DMS153 (cell line): ENCODE measurements at regions not wholly inside any gene's neighbourhood (a gene's known extent, or its start where the extent isn't known, plus 50 kb on each side); places are given as distances from the start of the nearest gene placed in this dataset.
"Not testable (repeated sequence)": the region's sequence is repeated elsewhere in the genome, so short reads cannot be mapped to it uniquely, and the experiment has no call there.

Experiments
- DNase-seq: peaks from one replicate; lab custom pipeline; 2025; lab: John Stamatoyannopoulos, UW

GRCh38 chr10:83517456-83517855, 621.9 kb upstream of the GHITM start:
- DNase-seq: no peak

GRCh38 chr10:83518779-83519178, 620.5 kb upstream of the GHITM start:
- no peak for DNase-seq

GRCh38 chr10:83520386-83520785, 618.9 kb upstream of the GHITM start:
- DNase-seq: not testable (repeated sequence)

- DNase-seq: no peak
Measured at GRCh38 chr10:83522456-83522855, 616.9 kb upstream of the GHITM start.

GRCh38 chr10:83522881-83523386, 616.4 kb upstream of the GHITM start:
- DNase-seq: no peak

GRCh38 chr10:83527934-83528333, 611.4 kb upstream of the GHITM start:
- no peak for DNase-seq

GRCh38 chr10:83533290-83533689, 606.0 kb upstream of the GHITM start:
- DNase-seq: no peak

GRCh38 chr10:83536426-83536825, 602.9 kb upstream of the GHITM start:
- no peak for DNase-seq

GRCh38 chr10:83538047-83538446, 601.3 kb upstream of the GHITM start:
- no peak for DNase-seq

- no peak for DNase-seq
Measured at GRCh38 chr10:83539528-83540308, 599.6 kb upstream of the GHITM start.

GRCh38 chr10:83541046-83541445, 598.3 kb upstream of the GHITM start:
- no peak for DNase-seq

GRCh38 chr10:83542774-83543411, 596.4 kb upstream of the GHITM start:
- no peak for DNase-seq

GRCh38 chr10:83543691-83544462, 595.4 kb upstream of the GHITM start:
- no peak for DNase-seq

GRCh38 chr10:83545901-83546391, 593.4 kb upstream of the GHITM start:
- DNase-seq: no peak

GRCh38 chr10:83551190-83551589, 588.1 kb upstream of the GHITM start:
- DNase-seq: not testable (repeated sequence)

GRCh38 chr10:83553366-83553765, 585.9 kb upstream of the GHITM start:
- no peak for DNase-seq

- DNase-seq: no peak
Measured at GRCh38 chr10:83555264-83555663, 584.0 kb upstream of the GHITM start.

- no peak for DNase-seq
Measured at GRCh38 chr10:83562381-83562780, 576.9 kb upstream of the GHITM start.

- DNase-seq: no peak
Measured at GRCh38 chr10:83564889-83565588, 574.3 kb upstream of the GHITM start.

GRCh38 chr10:83572036-83572435, 567.3 kb upstream of the GHITM start:
- DNase-seq: no peak

GRCh38 chr10:83574770-83575169, 564.5 kb upstream of the GHITM start:
- no peak for DNase-seq

- DNase-seq: no peak
Measured at GRCh38 chr10:83577421-83577820, 561.9 kb upstream of the GHITM start.
